Tibial artery (tissue), 4 donors: ENCODE measurements at regions not wholly inside any gene's neighbourhood (a gene's known extent, or its start where the extent isn't known, plus 50 kb on each side); places are given as distances from the start of the nearest gene placed in this dataset.

Source experiments
- DNase-seq, 2 donors: peaks; one replicate each; pipeline ENCODE4 v3.0.0-alpha.2; 2019
- H3K27ac ChIP-seq, 2 donors: fragments of 200-600 bp; sonication (generic) in 1 of 2; 1 replicate in 1 of 2; 2 replicates in 1 of 2; pipeline ENCODE4 v1.5.1; 2018 to 2019; ENCODE audit warnings: mild to moderate bottlenecking in 1 of 2
- H3K27me3 ChIP-seq, 2 donors: fragments of 200-600 bp; sonication (generic) in 1 of 2; one replicate each; pipeline versions ENCODE4 v1.5.1 to v1.6.0; 2016 to 2019
- H3K36me3 ChIP-seq, 3 donors: fragments of 200-600 bp; sonication (generic) in 2 of 3; one replicate each; pipeline ENCODE4 v1.5.1; 2016 to 2019; ENCODE audit warnings: mild to moderate bottlenecking in 2 of 3
- H3K4me1 ChIP-seq, 4 donors: fragments of 200-600 bp; sonication (generic) in 2 of 4; 1 replicate in 3 of 4; 2 replicates in 1 of 4; pipeline ENCODE4 v1.5.1; 2016 to 2019
- H3K4me3 ChIP-seq, 2 donors: fragments of 200-600 bp; sonication (generic) in 1 of 2; 1 replicate in 1 of 2; 2 replicates in 1 of 2; pipeline ENCODE4 v1.5.1; 2018 to 2019; ENCODE audit warnings: mild to moderate bottlenecking in 2 of 2
- H3K9me3 ChIP-seq, 3 donors: fragments of 200-600 bp; sonication (generic) in 1 of 3; one replicate each; pipeline ENCODE4 v1.5.1; 2016 to 2019
- intact Hi-C: fragments of 100-400 bp; cut with DNase I; formaldehyde crosslinking; loops from one replicate; pipeline ENCODE4 v1.15.0; 2023; ENCODE audit warnings: low total_unique reads
- TF ChIP-seq, protein P1 (sequence below), 2 experiments: fragments of 200-600 bp in 1 of 2; fragments of 450-650 bp in 1 of 2; IDR thresholded peaks; one replicate each; pipeline ENCODE4 v1.5.1; 2017 to 2019; ENCODE audit warnings: antibody characterized with exemption in 2 of 2, mild to moderate bottlenecking in 1 of 2, moderate library complexity in 1 of 2

DNA sequence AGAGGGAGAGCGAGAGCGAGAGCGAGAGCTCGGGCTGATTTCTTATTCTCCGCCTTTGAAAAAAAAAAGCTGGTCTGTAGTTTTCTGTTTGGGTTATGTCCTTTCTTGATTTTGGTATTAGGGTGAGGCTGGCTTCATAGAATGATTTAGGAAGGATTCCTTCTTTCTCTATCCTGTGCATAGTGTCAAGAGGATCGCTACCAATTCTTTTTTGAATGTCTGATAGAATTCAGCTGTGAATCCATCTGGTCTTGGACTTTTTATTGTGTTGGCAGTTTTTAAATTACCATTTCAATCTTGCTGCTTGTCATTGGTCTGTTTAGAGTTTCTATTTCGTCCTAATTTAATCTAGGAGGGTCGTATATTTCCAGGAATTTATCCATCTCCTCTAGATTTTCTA, 1414.6 kb upstream of the MIR17HG start:
- TF ChIP-seq, protein P1, sequence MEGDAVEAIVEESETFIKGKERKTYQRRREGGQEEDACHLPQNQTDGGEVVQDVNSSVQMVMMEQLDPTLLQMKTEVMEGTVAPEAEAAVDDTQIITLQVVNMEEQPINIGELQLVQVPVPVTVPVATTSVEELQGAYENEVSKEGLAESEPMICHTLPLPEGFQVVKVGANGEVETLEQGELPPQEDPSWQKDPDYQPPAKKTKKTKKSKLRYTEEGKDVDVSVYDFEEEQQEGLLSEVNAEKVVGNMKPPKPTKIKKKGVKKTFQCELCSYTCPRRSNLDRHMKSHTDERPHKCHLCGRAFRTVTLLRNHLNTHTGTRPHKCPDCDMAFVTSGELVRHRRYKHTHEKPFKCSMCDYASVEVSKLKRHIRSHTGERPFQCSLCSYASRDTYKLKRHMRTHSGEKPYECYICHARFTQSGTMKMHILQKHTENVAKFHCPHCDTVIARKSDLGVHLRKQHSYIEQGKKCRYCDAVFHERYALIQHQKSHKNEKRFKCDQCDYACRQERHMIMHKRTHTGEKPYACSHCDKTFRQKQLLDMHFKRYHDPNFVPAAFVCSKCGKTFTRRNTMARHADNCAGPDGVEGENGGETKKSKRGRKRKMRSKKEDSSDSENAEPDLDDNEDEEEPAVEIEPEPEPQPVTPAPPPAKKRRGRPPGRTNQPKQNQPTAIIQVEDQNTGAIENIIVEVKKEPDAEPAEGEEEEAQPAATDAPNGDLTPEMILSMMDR (IDR thresholded peaks at IDR 0.05) = no peak
- no peak overlapping the region for H3K27ac ChIP-seq
- DNase-seq = no peak
- H3K9me3 ChIP-seq = no peaks in the 10 kb centered on the region
- no peak overlapping the region for H3K4me3 ChIP-seq
- no peaks in the 10 kb centered on the region for H3K27me3 ChIP-seq
- no peaks in the 10 kb centered on the region for H3K36me3 ChIP-seq
- H3K4me1 ChIP-seq = no peaks in the 10 kb centered on the region
- intact Hi-C loops = no loop called here

DNA sequence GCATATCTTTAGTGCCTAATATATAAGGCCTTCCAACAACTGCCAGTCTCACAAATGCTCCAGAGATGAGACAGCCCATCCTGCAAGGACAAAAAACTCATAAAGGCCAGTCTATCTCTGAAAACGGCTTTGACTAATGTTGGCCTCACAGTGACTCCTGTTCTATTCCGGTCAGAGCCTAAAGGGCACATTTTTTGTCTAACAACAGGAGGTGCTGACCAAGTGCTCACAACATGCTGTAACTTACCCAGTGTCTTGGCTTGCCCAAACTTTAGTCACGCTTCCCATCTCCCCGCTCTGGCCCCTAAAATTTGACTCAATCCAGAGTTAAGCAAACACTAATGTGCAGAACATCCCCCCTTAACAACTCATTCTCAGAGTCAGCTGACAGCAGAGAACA, 1411.2 kb upstream of the MIR17HG start:
- no peaks in the 10 kb centered on the region for H3K27me3 ChIP-seq
- no peaks in the 10 kb centered on the region for H3K36me3 ChIP-seq
- no peaks in the 10 kb centered on the region for H3K9me3 ChIP-seq
- no peak overlapping the region for H3K4me3 ChIP-seq
- DNase-seq = no peak
- H3K27ac ChIP-seq = no peak overlapping the region
- no peaks in the 10 kb centered on the region for H3K4me1 ChIP-seq
- TF ChIP-seq, protein P1 (IDR thresholded peaks at IDR 0.05) = no peak
- intact Hi-C loops = no loop called here

DNA sequence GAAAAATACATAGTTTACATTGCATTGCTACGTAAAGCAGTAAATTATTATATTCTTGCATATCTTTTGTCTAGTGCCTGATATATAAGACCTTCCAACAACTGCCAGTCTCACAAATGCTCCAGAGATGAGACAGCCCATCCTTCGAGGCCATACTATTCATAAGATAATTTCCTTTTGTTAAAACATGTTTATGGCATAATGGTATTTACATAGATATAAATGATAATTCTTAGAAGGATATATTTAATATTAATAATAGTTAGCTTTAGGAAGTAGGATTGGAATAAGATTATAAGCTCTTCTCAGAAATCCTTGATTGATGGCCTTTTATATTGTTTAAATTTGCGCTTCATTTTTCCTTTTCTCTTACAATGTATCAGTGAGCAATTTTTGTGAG, 1410.1 kb upstream of the MIR17HG start:
- H3K4me3 ChIP-seq = no peak overlapping the region
- no peaks in the 10 kb centered on the region for H3K4me1 ChIP-seq
- TF ChIP-seq, protein P1 (IDR thresholded peaks at IDR 0.05) = no peak
- H3K27ac ChIP-seq = no peak overlapping the region
- intact Hi-C loops = no loop called here
- H3K36me3 ChIP-seq = no peaks in the 10 kb centered on the region
- H3K27me3 ChIP-seq = no peaks in the 10 kb centered on the region
- H3K9me3 ChIP-seq = no peaks in the 10 kb centered on the region
- DNase-seq = no peak

DNA sequence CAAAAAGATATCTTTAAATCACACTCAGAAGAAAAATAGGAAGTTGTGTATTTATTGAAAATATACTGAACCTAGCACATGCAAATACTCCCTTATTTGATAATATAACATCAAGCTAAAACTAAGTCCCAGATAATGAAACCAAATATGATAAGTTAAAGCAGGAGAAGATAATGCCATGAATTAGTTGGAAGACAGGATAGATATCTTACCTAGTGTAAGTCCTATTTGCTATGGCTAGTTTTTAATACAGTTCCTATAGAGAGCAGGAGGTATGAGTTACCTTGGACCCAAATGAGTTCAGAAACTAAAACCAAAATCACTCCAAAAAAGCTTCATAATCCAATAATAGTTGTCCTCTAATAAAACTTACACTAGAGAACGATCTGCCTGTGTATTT, 1407.1 kb upstream of the MIR17HG start:
- no peak for DNase-seq
- H3K36me3 ChIP-seq = no peaks in the 10 kb centered on the region
- intact Hi-C loops = no loop called here
- no peak overlapping the region for H3K4me3 ChIP-seq
- no peak overlapping the region for H3K27ac ChIP-seq
- H3K4me1 ChIP-seq = no peaks in the 10 kb centered on the region
- TF ChIP-seq, protein P1 (IDR thresholded peaks at IDR 0.05) = no peak
- no peaks in the 10 kb centered on the region for H3K27me3 ChIP-seq
- H3K9me3 ChIP-seq = no peaks in the 10 kb centered on the region

DNA sequence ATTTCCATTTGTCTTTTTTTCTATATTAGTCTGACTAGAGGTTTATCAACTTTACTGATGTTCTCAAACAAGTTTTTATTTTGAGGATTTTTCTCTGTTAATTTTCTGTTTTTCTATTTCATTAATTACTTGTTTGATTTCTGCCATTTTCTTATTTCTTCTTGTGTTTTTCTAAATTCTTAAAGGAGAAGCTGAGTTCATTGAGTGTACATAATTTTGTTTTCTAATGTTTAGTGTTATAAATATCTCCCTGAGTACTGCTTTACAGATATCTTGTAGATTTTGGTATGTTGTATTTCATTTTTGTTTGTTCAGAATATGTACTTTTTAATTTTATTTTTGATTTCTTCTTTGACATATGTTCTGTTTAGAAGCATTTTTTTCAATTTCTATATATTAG, 1404.3 kb upstream of the MIR17HG start:
- intact Hi-C loops = no loop called here
- Histone ChIP-seq H3K4me3 (no peak overlapping the region), H3K36me3 (no peaks in the 10 kb centered on the region), H3K9me3 (no peaks in the 10 kb centered on the region), H3K4me1 (no peaks in the 10 kb centered on the region), H3K27me3 (no peaks in the 10 kb centered on the region), H3K27ac (no peak overlapping the region)
- no peak for DNase-seq
- TF ChIP-seq, protein P1 (IDR thresholded peaks at IDR 0.05) = no peak

DNA sequence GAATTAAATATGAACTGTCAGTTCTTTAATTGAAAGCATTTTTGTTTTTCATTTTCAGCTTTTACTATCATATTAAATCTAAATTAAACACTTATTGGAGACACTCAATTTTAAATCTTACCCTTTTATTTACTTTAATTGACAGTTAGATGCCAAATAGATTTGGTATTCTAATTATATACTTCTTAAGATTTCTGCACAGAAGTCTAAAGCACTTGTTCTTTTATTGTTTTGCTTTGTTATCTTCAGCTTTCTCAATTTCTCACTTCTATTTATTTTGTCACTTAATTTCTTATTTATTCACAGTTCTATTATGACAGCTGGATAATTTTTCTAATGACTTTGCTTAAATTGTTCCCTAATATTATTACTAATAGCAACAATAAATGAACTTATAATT, 1397.3 kb upstream of the MIR17HG start:
- TF ChIP-seq, protein P1 (IDR thresholded peaks at IDR 0.05) = no peak
- Histone ChIP-seq H3K36me3 (no peaks in the 10 kb centered on the region), H3K27me3 (no peaks in the 10 kb centered on the region), H3K4me1 (no peaks in the 10 kb centered on the region), H3K27ac (no peak overlapping the region), H3K9me3 (no peaks in the 10 kb centered on the region), H3K4me3 (no peak overlapping the region)
- no peak for DNase-seq
- intact Hi-C loops = no loop called here
